ENCODE measurements at regions not wholly inside any gene's neighbourhood (a gene's known extent, or its start where the extent isn't known, plus 50 kb on each side); places are given as distances from the start of the nearest gene placed in this dataset.

- Histone ChIP-seq H3K4ac (ENCODE audit: low read depth, low read length) (no peak overlapping the region), H3K27me3 (ENCODE audit: insufficient read depth, low read length) (no peaks in the 10 kb centered on the region), H3K4me2 (ENCODE audit: low read length) (no peak overlapping the region), H2BK5ac (ENCODE audit: low read depth, low read length, poor library complexity) (no peak overlapping the region), H2BK12ac (ENCODE audit: low read length) (no peak overlapping the region), H3K9me3 (ENCODE audit: insufficient read depth, low read depth, low read length) (no peaks in the 10 kb centered on the region), H3K23ac (ENCODE audit: low read length) (no peak overlapping the region), H3K79me1 (ENCODE audit: low read length) (no peaks in the 10 kb centered on the region), H3K18ac (ENCODE audit: low read length) (no peak overlapping the region), H2AK5ac (ENCODE audit: low read length) (no peak overlapping the region), H3K14ac (ENCODE audit: low read length) (no peak overlapping the region), H2AFZ (ENCODE audit: insufficient read depth, low read length, poor library complexity) (no peak overlapping the region), H3K4me1 (ENCODE audit: control insufficient read depth in 1 of 2, insufficient read depth in 2 of 2, low read length in 2 of 2) (no peaks in the 10 kb centered on the region), H3K36me3 (ENCODE audit: control insufficient read depth in 1 of 2, insufficient read depth in 2 of 2, low read length in 2 of 2) (no peaks in the 10 kb centered on the region), H3K27ac (ENCODE audit: low read depth, low read length) (no peak overlapping the region), H3K4me3 (ENCODE audit: low read depth, low read length) (no peak overlapping the region), H2BK120ac (ENCODE audit: insufficient read depth, low read length, poor library complexity) (no peak overlapping the region), H4K8ac (ENCODE audit: low read depth, low read length) (no peak overlapping the region), H3K79me2 (ENCODE audit: control insufficient read depth, insufficient read depth, low read length, poor library complexity) (no peaks in the 10 kb centered on the region), H4K12ac (ENCODE audit: low read depth, low read length) (no peak overlapping the region), H4K91ac (ENCODE audit: low read depth, low read length) (no peak overlapping the region), H3K9ac (ENCODE audit: low read length) (no peak overlapping the region)
- no CpG with 5 or more reads among the region's 6 CpGs for WGBS (ENCODE audit: extremely low coverage, insufficient coverage, insufficient read length)
- no peak for DNase-seq
Measured at GRCh38 chr2:460861-461260, 173.0 kb upstream of the ALKAL2 start.

GRCh38 chr2:459931-460330 lies 172.0 kb upstream of the ALKAL2 start:
- H3K4me2 ChIP-seq (ENCODE audit: low read length), result no peak overlapping the region
- H2BK12ac ChIP-seq (ENCODE audit: low read length), result no peak overlapping the region
- no peak overlapping the region for H3K4me3 ChIP-seq (ENCODE audit: low read depth, low read length)
- no peaks in the 10 kb centered on the region for H3K27me3 ChIP-seq (ENCODE audit: insufficient read depth, low read length)
- H2AFZ ChIP-seq (ENCODE audit: insufficient read depth, low read length, poor library complexity), result no peak overlapping the region
- H3K4ac ChIP-seq (ENCODE audit: low read depth, low read length), result no peak overlapping the region
- H3K9ac ChIP-seq (ENCODE audit: low read length), result no peak overlapping the region
- H3K79me2 ChIP-seq (ENCODE audit: control insufficient read depth, insufficient read depth, low read length, poor library complexity), result no peaks in the 10 kb centered on the region
- no peaks in the 10 kb centered on the region for H3K4me1 ChIP-seq (ENCODE audit: control insufficient read depth in 1 of 2, insufficient read depth in 2 of 2, low read length in 2 of 2)
- H2BK120ac ChIP-seq (ENCODE audit: insufficient read depth, low read length, poor library complexity), result no peak overlapping the region
- H3K79me1 ChIP-seq (ENCODE audit: low read length), result no peaks in the 10 kb centered on the region
- no peak overlapping the region for H3K23ac ChIP-seq (ENCODE audit: low read length)
- H2BK5ac ChIP-seq (ENCODE audit: low read depth, low read length, poor library complexity), result no peak overlapping the region
- H3K14ac ChIP-seq (ENCODE audit: low read length), result no peak overlapping the region
- no peak overlapping the region for H4K91ac ChIP-seq (ENCODE audit: low read depth, low read length)
- H3K9me3 ChIP-seq (ENCODE audit: insufficient read depth, low read depth, low read length), result no peaks in the 10 kb centered on the region
- no peak overlapping the region for H4K12ac ChIP-seq (ENCODE audit: low read depth, low read length)
- no peak for DNase-seq
- H3K27ac ChIP-seq (ENCODE audit: low read depth, low read length), result no peak overlapping the region
- no peak overlapping the region for H2AK5ac ChIP-seq (ENCODE audit: low read length)
- no peak overlapping the region for H4K8ac ChIP-seq (ENCODE audit: low read depth, low read length)
- H3K36me3 ChIP-seq (ENCODE audit: control insufficient read depth in 1 of 2, insufficient read depth in 2 of 2, low read length in 2 of 2), result no peaks in the 10 kb centered on the region
- WGBS (ENCODE audit: extremely low coverage, insufficient coverage, insufficient read length), result no CpG with 5 or more reads among the region's 4 CpGs
- H3K18ac ChIP-seq (ENCODE audit: low read length), result no peak overlapping the region

DNA sequence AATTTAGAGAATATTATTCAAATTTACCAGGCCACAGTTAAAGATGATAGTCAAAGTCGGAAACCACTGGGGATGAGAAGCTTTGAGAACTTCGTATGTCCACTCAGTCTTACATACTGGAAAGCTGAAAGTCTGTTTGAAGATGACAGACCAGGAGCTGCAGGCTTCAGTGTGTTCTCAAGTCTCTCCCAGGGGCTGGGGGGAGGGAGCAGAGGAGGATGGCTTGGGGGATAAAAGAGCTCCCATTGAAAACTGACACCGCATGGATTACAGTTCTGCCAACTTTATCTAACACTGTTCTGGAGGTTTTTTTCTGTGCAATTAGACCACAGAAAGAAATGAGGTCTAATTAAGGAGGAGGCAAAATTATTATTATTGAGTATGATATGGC lies 170.5 kb upstream of the ALKAL2 start:
- no peaks in the 10 kb centered on the region for H3K9me3 ChIP-seq (ENCODE audit: insufficient read depth, low read depth, low read length)
- H3K79me2 ChIP-seq (ENCODE audit: control insufficient read depth, insufficient read depth, low read length, poor library complexity), result no peaks in the 10 kb centered on the region
- no peak overlapping the region for H3K18ac ChIP-seq (ENCODE audit: low read length)
- no peak overlapping the region for H3K4ac ChIP-seq (ENCODE audit: low read depth, low read length)
- no peak overlapping the region for H4K8ac ChIP-seq (ENCODE audit: low read depth, low read length)
- no peak overlapping the region for H2BK12ac ChIP-seq (ENCODE audit: low read length)
- no peaks in the 10 kb centered on the region for H3K27me3 ChIP-seq (ENCODE audit: insufficient read depth, low read length)
- DNase-seq, result no peak
- no peak overlapping the region for H3K9ac ChIP-seq (ENCODE audit: low read length)
- no peak overlapping the region for H4K91ac ChIP-seq (ENCODE audit: low read depth, low read length)
- WGBS (ENCODE audit: extremely low coverage, insufficient coverage, insufficient read length), result no CpG with 5 or more reads among the region's 3 CpGs
- no peak overlapping the region for H2AK5ac ChIP-seq (ENCODE audit: low read length)
- H2AFZ ChIP-seq (ENCODE audit: insufficient read depth, low read length, poor library complexity), result no peak overlapping the region
- H3K23ac ChIP-seq (ENCODE audit: low read length), result no peak overlapping the region
- H3K4me1 ChIP-seq (ENCODE audit: control insufficient read depth in 1 of 2, insufficient read depth in 2 of 2, low read length in 2 of 2), result no peaks in the 10 kb centered on the region
- H4K12ac ChIP-seq (ENCODE audit: low read depth, low read length), result no peak overlapping the region
- no peaks in the 10 kb centered on the region for H3K36me3 ChIP-seq (ENCODE audit: control insufficient read depth in 1 of 2, insufficient read depth in 2 of 2, low read length in 2 of 2)
- no peak overlapping the region for H3K4me3 ChIP-seq (ENCODE audit: low read depth, low read length)
- no peak overlapping the region for H2BK120ac ChIP-seq (ENCODE audit: insufficient read depth, low read length, poor library complexity)
- no peaks in the 10 kb centered on the region for H3K79me1 ChIP-seq (ENCODE audit: low read length)
- H2BK5ac ChIP-seq (ENCODE audit: low read depth, low read length, poor library complexity), result no peak overlapping the region
- H3K27ac ChIP-seq (ENCODE audit: low read depth, low read length), result no peak overlapping the region
- H3K14ac ChIP-seq (ENCODE audit: low read length), result no peak overlapping the region
- no peak overlapping the region for H3K4me2 ChIP-seq (ENCODE audit: low read length)

DNA sequence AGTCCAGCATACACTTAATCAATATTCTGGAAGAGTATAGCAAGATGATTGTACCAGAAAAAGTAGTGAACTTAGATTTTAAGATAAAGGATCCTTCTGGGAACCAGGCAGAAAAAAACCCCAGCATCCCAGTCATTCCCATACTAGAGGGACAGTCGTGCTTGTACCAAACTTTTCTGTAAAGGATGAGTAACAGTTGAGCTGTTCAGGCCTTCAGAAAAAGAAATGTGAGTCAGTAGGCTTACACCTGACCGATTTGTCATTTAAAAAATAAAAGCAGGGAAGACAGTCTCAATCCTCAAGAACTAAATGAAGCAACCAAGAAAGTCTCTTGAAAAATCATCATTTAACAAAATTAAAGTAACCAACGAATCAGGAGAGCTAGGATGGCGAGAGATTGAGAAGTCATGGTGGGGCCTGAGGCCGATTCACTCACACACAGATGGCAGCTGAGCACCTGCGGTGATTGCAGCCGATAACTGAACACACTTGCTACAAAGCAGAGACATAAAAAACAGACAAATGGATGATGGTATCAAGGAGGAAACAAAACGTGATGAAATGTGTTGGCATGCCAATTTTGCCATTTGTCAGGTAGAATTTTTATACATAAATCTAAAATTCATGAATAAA lies 170.0 kb upstream of the ALKAL2 start:
- Histone ChIP-seq H3K23ac (ENCODE audit: low read length) (no peak overlapping the region), H3K4me1 (ENCODE audit: control insufficient read depth in 1 of 2, insufficient read depth in 2 of 2, low read length in 2 of 2) (no peaks in the 10 kb centered on the region), H3K4me2 (ENCODE audit: low read length) (no peak overlapping the region), H2AFZ (ENCODE audit: insufficient read depth, low read length, poor library complexity) (no peak overlapping the region), H3K4me3 (ENCODE audit: low read depth, low read length) (no peak overlapping the region), H3K4ac (ENCODE audit: low read depth, low read length) (no peak overlapping the region), H4K91ac (ENCODE audit: low read depth, low read length) (no peak overlapping the region), H3K79me2 (ENCODE audit: control insufficient read depth, insufficient read depth, low read length, poor library complexity) (no peaks in the 10 kb centered on the region), H3K36me3 (ENCODE audit: control insufficient read depth in 1 of 2, insufficient read depth in 2 of 2, low read length in 2 of 2) (no peaks in the 10 kb centered on the region), H3K9ac (ENCODE audit: low read length) (no peak overlapping the region), H4K8ac (ENCODE audit: low read depth, low read length) (no peak overlapping the region), H3K14ac (ENCODE audit: low read length) (no peak overlapping the region), H4K12ac (ENCODE audit: low read depth, low read length) (no peak overlapping the region), H2BK120ac (ENCODE audit: insufficient read depth, low read length, poor library complexity) (no peak overlapping the region), H3K27me3 (ENCODE audit: insufficient read depth, low read length) (no peaks in the 10 kb centered on the region), H2BK5ac (ENCODE audit: low read depth, low read length, poor library complexity) (no peak overlapping the region), H3K79me1 (ENCODE audit: low read length) (no peaks in the 10 kb centered on the region), H3K27ac (ENCODE audit: low read depth, low read length) (no peak overlapping the region), H3K18ac (ENCODE audit: low read length) (no peak overlapping the region), H2BK12ac (ENCODE audit: low read length) (no peak overlapping the region), H3K9me3 (ENCODE audit: insufficient read depth, low read depth, low read length) (no peaks in the 10 kb centered on the region), H2AK5ac (ENCODE audit: low read length) (no peak overlapping the region)
- no CpG with 5 or more reads among the region's 8 CpGs for WGBS (ENCODE audit: extremely low coverage, insufficient coverage, insufficient read length)
- DNase-seq, result no peak
